ENCODE measurements at regions not wholly inside any gene's neighbourhood (a gene's known extent, or its start where the extent isn't known, plus 50 kb on each side); places are given as distances from the start of the nearest gene placed in this dataset.

- Histone ChIP-seq H3K9ac (replicated peaks; ENCODE audit: extremely low read depth, insufficient read depth, low read length) (no peak overlapping the region), H3K4me3 (replicated peaks in 1 of 3; ENCODE audit: insufficient read depth in 1 of 3, low read depth in 1 of 3, low read length in 3 of 3) (no peak overlapping the region), H3K36me3 (ENCODE audit: control insufficient read depth in 2 of 2, extremely low read depth in 1 of 2, insufficient read depth in 2 of 2, low read length in 2 of 2) (no peaks in the 10 kb centered on the region), H3K9me3 (replicated peaks; ENCODE audit: control insufficient read depth, insufficient read depth, low read length) (peaks cover 5% of the 10 kb centered on the region), H3K27me3 (ENCODE audit: control insufficient read depth in 2 of 2, insufficient read depth in 2 of 2, low read length in 2 of 2) (no peaks in the 10 kb centered on the region), H3K9me1 (replicated peaks; ENCODE audit: control insufficient read depth, extremely low read depth, insufficient read depth, low read length) (no peaks in the 10 kb centered on the region), H3K79me2 (ENCODE audit: control insufficient read depth, insufficient read depth, low read length) (no peaks in the 10 kb centered on the region), H3K4me2 (ENCODE audit: insufficient read depth, low read length) (no peak overlapping the region), H3K27ac (ENCODE audit: insufficient read depth, low read depth, low read length) (no peak overlapping the region), H2AFZ (ENCODE audit: low read depth, low read length) (no peak overlapping the region), H4K20me1 (replicated peaks; ENCODE audit: control insufficient read depth, extremely low read depth, insufficient read depth, low read length) (no peaks in the 10 kb centered on the region), H3K4me1 (ENCODE audit: control insufficient read depth, extremely low read depth, insufficient read depth, low read length) (no peaks in the 10 kb centered on the region)
- FAIRE-seq (no peak), DNase-seq (ENCODE audit: low read depth, low spot score) (no peak)
- intact Hi-C loops (cut with micrococcal nuclease) = no loop called here
- dilution Hi-C loops (cut with MboI; ENCODE audit: extremely low pct_ligation_motif_present, low sequenced_read_pairs) = no loop called here
- TF ChIP-seq FOS (IDR thresholded peaks at IDR 0.05; ENCODE audit: borderline replicate concordance, insufficient read depth, low read length) (no peak), GATA2 (IDR thresholded peaks at IDR 0.05; ENCODE audit: insufficient read depth, insufficient read length, low read depth, low read length) (no peak), JUN (IDR thresholded peaks at IDR 0.05; ENCODE audit: borderline replicate concordance, insufficient read depth, insufficient read length, low read depth) (no peak)
- CTCF ChIA-PET = no interaction called here
- POLR2A ChIA-PET = no interaction called here
- no TSS peak for BruUV-seq (replicated peaks)
Measured at GRCh38 chr5:20604992-20605391, 617.0 kb upstream of the CDH18 start.

- DNase-seq (ENCODE audit: low read depth, low spot score) (no peak), FAIRE-seq (no peak)
- Histone ChIP-seq H3K79me2 (ENCODE audit: control insufficient read depth, insufficient read depth, low read length) (no peaks in the 10 kb centered on the region), H3K4me3 (replicated peaks in 1 of 3; ENCODE audit: insufficient read depth in 1 of 3, low read depth in 1 of 3, low read length in 3 of 3) (no peak overlapping the region), H3K4me1 (ENCODE audit: control insufficient read depth, extremely low read depth, insufficient read depth, low read length) (no peaks in the 10 kb centered on the region), H3K27ac (ENCODE audit: insufficient read depth, low read depth, low read length) (no peak overlapping the region), H3K4me2 (ENCODE audit: insufficient read depth, low read length) (no peak overlapping the region), H3K9me3 (replicated peaks; ENCODE audit: control insufficient read depth, insufficient read depth, low read length) (peaks cover 5% of the 10 kb centered on the region), H3K9me1 (replicated peaks; ENCODE audit: control insufficient read depth, extremely low read depth, insufficient read depth, low read length) (no peaks in the 10 kb centered on the region), H3K27me3 (ENCODE audit: control insufficient read depth in 2 of 2, insufficient read depth in 2 of 2, low read length in 2 of 2) (no peaks in the 10 kb centered on the region), H3K36me3 (ENCODE audit: control insufficient read depth in 2 of 2, extremely low read depth in 1 of 2, insufficient read depth in 2 of 2, low read length in 2 of 2) (no peaks in the 10 kb centered on the region), H3K9ac (replicated peaks; ENCODE audit: extremely low read depth, insufficient read depth, low read length) (no peak overlapping the region), H4K20me1 (replicated peaks; ENCODE audit: control insufficient read depth, extremely low read depth, insufficient read depth, low read length) (no peaks in the 10 kb centered on the region), H2AFZ (ENCODE audit: low read depth, low read length) (no peak overlapping the region)
- dilution Hi-C loops (cut with MboI; ENCODE audit: extremely low pct_ligation_motif_present, low sequenced_read_pairs) = no loop called here
- BruUV-seq (replicated peaks) = no TSS peak
- CTCF ChIA-PET = no interaction called here
- POLR2A ChIA-PET = no interaction called here
- intact Hi-C loops (cut with micrococcal nuclease) = no loop called here
- TF ChIP-seq GATA2 (IDR thresholded peaks at IDR 0.05; ENCODE audit: insufficient read depth, insufficient read length, low read depth, low read length) = no peak
- TF ChIP-seq POLR2A (IDR thresholded peaks at IDR 0.05; ENCODE audit: low read depth, low read length) = no peak
- TF ChIP-seq POLR2AphosphoS5 (IDR thresholded peaks at IDR 0.05; ENCODE audit: insufficient read depth, low read depth, low read length) = no peak
- TF ChIP-seq JUN (IDR thresholded peaks at IDR 0.05; ENCODE audit: borderline replicate concordance, insufficient read depth, insufficient read length, low read depth) = no peak
- TF ChIP-seq FOS (IDR thresholded peaks at IDR 0.05; ENCODE audit: borderline replicate concordance, insufficient read depth, low read length) = no peak
- no peak for TF ChIP-seq MYC (IDR thresholded peaks at IDR 0.05; ENCODE audit: low read depth, low read length)
- no peak for TF ChIP-seq EZH2 (IDR thresholded peaks at IDR 0.05; ENCODE audit: borderline replicate concordance, low read depth, low read length, severe bottlenecking)
Measured at GRCh38 chr5:20601678-20602100, 613.7 kb upstream of the CDH18 start.

Measured in endothelial cell of umbilical vein (primary cell).